ENCODE measurements at regions not wholly inside any gene's neighbourhood (a gene's known extent, or its start where the extent isn't known, plus 50 kb on each side); places are given as distances from the start of the nearest gene placed in this dataset.

DNA sequence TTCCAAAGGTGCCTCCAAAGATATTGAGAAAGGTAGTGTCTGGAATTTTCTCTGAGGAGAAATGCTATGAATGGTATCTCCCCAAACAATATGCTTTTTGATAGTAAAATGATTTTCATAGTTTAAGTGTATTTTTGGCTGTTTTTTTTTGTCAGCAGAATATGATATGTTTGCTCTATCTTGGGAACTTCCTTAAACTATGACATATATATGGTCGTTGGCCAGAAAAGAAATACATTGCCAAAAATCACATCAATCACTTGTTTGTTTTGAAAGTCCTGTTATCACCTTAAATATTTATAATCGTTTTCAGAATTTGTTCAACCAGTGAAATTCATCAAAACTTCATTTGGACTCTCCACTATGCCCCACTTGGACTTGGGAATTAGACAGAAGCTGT is 816.9 kb downstream of the CDH11 start:
- no peak overlapping the region for H3K4me3 ChIP-seq
- peaks cover 6% of the 10 kb centered on the region for H3K4me1 ChIP-seq (ENCODE audit: low read depth)
- H3K27ac ChIP-seq: no peak overlapping the region
- H3K9me3 ChIP-seq (ENCODE audit: low read depth): no peaks in the 10 kb centered on the region
- no peak for DNase-seq (ENCODE audit: low read depth in 1 of 2, low spot score in 1 of 2)
- no peaks in the 10 kb centered on the region for H3K36me3 ChIP-seq
- H3K27me3 ChIP-seq: no peaks in the 10 kb centered on the region
- TF ChIP-seq, protein P1, sequence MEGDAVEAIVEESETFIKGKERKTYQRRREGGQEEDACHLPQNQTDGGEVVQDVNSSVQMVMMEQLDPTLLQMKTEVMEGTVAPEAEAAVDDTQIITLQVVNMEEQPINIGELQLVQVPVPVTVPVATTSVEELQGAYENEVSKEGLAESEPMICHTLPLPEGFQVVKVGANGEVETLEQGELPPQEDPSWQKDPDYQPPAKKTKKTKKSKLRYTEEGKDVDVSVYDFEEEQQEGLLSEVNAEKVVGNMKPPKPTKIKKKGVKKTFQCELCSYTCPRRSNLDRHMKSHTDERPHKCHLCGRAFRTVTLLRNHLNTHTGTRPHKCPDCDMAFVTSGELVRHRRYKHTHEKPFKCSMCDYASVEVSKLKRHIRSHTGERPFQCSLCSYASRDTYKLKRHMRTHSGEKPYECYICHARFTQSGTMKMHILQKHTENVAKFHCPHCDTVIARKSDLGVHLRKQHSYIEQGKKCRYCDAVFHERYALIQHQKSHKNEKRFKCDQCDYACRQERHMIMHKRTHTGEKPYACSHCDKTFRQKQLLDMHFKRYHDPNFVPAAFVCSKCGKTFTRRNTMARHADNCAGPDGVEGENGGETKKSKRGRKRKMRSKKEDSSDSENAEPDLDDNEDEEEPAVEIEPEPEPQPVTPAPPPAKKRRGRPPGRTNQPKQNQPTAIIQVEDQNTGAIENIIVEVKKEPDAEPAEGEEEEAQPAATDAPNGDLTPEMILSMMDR (IDR thresholded peaks at IDR 0.05; ENCODE audit: low read depth, low read length): no peak

GRCh38 chr16:64304396-64304795 is 817.5 kb downstream of the CDH11 start:
- Histone ChIP-seq H3K4me1 (ENCODE audit: low read depth) (peaks cover 7% of the 10 kb centered on the region), H3K9me3 (ENCODE audit: low read depth) (no peaks in the 10 kb centered on the region), H3K27ac (no peak overlapping the region), H3K4me3 (no peak overlapping the region), H3K27me3 (no peaks in the 10 kb centered on the region), H3K36me3 (no peaks in the 10 kb centered on the region)
- no peak for DNase-seq (ENCODE audit: low read depth in 1 of 2, low spot score in 1 of 2)
- TF ChIP-seq, protein P1 (IDR thresholded peaks at IDR 0.05; ENCODE audit: low read depth, low read length): no peak

DNA sequence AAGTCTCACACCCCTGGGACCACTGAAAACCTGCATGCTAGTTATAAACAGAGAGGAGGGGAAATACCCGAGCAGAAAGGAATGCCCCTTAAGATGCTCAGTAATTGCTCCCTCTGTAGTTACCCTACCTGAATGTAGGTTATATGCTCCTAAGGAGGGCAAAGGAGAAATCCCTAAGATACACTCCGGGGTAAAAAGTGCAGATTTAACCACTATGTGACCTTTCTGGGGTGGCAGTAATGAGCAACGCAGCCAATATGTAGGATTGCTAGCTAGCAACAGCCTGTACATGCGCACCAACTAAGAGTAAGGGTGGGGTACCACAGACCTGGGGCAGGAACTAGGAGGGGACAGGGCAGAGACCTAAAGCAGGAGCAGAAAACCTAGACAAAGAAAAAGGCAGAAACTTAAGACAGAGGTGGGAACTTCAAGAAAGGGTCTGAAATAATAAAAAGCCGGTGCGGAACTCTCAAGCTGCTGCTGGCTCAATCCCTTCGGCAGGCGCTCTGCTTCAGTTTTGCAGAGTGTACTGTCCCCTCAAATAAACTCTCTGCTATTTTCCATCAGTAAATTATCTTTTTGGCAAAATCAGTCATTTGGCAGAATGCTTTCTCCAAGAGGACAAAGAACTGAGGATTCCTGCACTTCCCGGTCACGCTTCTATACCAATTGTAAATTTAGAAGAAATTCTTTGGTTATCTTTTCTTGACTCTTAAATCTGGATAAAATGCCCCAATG is 823.8 kb downstream of the CDH11 start:
- no peak for DNase-seq (ENCODE audit: low read depth in 1 of 2, low spot score in 1 of 2)
- H3K27ac ChIP-seq: no peak overlapping the region
- H3K4me3 ChIP-seq: no peak overlapping the region
- no peaks in the 10 kb centered on the region for H3K9me3 ChIP-seq (ENCODE audit: low read depth)
- H3K27me3 ChIP-seq: no peaks in the 10 kb centered on the region
- peaks cover 7% of the 10 kb centered on the region for H3K4me1 ChIP-seq (ENCODE audit: low read depth)
- TF ChIP-seq, protein P1 (IDR thresholded peaks at IDR 0.05; ENCODE audit: low read depth, low read length): no peak
- H3K36me3 ChIP-seq: no peaks in the 10 kb centered on the region

- H3K36me3 ChIP-seq: no peaks in the 10 kb centered on the region
- no peaks in the 10 kb centered on the region for H3K9me3 ChIP-seq (ENCODE audit: low read depth)
- TF ChIP-seq, protein P1 (IDR thresholded peaks at IDR 0.05; ENCODE audit: low read depth, low read length): no peak
- H3K4me3 ChIP-seq: no peak overlapping the region
- DNase-seq (ENCODE audit: low read depth in 1 of 2, low spot score in 1 of 2): no peak
- no peaks in the 10 kb centered on the region for H3K27me3 ChIP-seq
- H3K4me1 ChIP-seq (ENCODE audit: low read depth): peaks cover 6% of the 10 kb centered on the region
- no peak overlapping the region for H3K27ac ChIP-seq
Observed at GRCh38 chr16:64295466-64295865, 826.4 kb downstream of the CDH11 start.

- DNase-seq (ENCODE audit: low read depth in 1 of 2, low spot score in 1 of 2): no peak
- Histone ChIP-seq H3K27me3 (no peaks in the 10 kb centered on the region), H3K36me3 (no peaks in the 10 kb centered on the region), H3K27ac (no peak overlapping the region), H3K4me1 (ENCODE audit: low read depth) (peaks cover 6% of the 10 kb centered on the region), H3K9me3 (ENCODE audit: low read depth) (no peaks in the 10 kb centered on the region), H3K4me3 (no peak overlapping the region)
- TF ChIP-seq, protein P1 (IDR thresholded peaks at IDR 0.05; ENCODE audit: low read depth, low read length): no peak
Observed at GRCh38 chr16:64292953-64293352, 828.9 kb downstream of the CDH11 start.

Measured in cardiac muscle cell (in vitro differentiated cells and primary cell).